GM19463 (cell line): ENCODE measurements at regions not wholly inside any gene's neighbourhood (a gene's known extent, or its start where the extent isn't known, plus 50 kb on each side); places are given as distances from the start of the nearest gene placed in this dataset.

Experiments
- ATAC-seq: cut with Tn5 transposase; IDR thresholded peaks from one replicate; pipeline ENCODE4 v1.9.1; 2021; ENCODE audit warnings: mild to moderate bottlenecking, moderate library complexity; ENCODE audit not compliant: unreplicated experiment

GRCh38 chr10:8374334-8374733, 319.8 kb downstream of the GATA3 start:
- ATAC-seq: no peak

DNA sequence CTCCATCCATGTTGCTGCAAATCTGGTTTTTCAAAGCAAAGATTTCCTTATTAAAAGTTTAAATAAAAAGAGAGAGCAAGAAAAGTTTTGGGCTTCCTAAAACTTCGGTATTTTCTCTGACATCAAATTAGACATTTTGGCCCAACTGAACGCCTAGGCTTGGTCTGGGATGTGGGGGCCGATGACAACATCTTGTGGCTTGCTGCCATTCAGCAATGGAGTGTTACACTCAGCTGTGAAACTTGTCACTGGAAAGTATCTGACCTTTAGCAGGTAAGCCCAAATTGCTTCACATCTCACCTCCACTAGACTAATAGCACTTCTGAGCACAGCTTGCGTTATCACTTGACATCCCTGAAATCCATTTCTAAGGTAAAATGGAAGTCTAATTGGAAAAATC, 320.6 kb downstream of the GATA3 start:
- no peak for ATAC-seq

- ATAC-seq: no peak
These were observed 323.9 kb downstream of the GATA3 start for GRCh38 chr10:8378198-8378983.

DNA sequence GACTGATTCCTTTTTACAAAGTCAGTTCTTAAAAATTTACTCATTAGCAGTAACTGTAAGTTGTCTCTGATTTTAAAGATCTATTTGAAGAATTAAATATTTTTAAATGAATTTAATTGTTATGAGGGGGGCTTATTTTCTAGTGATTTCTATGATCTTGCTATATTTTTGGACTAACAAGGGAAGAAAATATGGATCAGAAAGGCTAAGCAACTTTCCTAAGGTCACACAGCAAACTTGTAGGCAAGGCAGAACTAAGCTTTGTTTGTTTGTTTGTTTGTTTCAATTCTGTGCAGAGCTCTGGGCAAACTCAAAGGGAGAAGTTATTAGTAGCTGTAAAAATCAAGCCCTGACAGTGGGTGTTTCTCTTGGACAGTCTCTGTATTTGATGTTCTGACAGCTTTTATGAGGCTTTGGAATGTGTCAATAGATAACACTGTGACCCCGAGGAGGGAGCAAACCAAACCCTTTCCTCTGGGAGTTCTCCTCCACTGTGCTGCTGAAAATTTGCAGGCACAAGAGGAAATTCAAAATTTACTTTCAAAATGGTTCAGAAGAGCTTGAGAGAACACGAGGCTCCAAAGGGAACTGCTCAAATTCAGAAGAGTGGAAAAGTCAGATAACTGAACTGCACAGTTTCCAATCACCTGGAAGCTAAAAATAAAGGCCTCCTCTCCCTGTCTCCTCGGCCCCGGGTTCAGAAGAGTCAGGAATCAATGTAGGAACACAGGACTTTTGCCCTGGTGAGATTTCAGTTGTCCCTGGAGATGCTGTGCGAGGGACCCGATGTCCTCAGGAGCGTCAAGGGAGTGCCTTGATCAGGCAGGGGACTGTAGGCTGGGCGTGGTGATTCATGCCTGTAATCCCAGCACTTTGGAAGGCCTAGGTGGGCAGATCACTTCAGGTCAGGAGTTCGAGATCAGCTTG, 325.7 kb downstream of the GATA3 start:
- ATAC-seq: no peak

- no peak for ATAC-seq
These were observed 326.5 kb downstream of the GATA3 start for GRCh38 chr10:8380833-8381496.

GRCh38 chr10:8386781-8387180, 332.3 kb downstream of the GATA3 start:
- no peak for ATAC-seq

- ATAC-seq: no peak
These were observed 335.1 kb downstream of the GATA3 start for GRCh38 chr10:8389630-8390029.

- no peak for ATAC-seq
These were observed 337.7 kb downstream of the GATA3 start for GRCh38 chr10:8392216-8392615.

DNA sequence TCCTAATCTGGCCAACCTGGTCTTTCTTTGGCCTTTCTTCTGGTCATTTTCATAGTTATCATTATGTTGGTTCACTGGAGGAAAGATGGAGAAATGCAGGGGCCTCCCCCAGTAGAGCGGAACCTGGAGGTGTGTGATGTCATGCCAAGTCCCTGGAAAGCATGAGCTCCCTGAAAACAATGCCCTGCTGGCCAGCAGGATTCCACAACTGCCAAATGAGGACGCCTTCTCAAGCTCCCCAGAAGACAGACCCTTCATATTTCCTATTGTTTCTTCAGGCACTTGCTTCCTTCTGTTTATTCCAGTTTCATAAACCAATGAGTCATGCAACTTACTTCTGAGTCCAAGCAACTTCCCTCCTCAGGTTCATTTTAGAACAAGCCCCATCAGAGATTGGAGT, 339.0 kb downstream of the GATA3 start:
- no peak for ATAC-seq

DNA sequence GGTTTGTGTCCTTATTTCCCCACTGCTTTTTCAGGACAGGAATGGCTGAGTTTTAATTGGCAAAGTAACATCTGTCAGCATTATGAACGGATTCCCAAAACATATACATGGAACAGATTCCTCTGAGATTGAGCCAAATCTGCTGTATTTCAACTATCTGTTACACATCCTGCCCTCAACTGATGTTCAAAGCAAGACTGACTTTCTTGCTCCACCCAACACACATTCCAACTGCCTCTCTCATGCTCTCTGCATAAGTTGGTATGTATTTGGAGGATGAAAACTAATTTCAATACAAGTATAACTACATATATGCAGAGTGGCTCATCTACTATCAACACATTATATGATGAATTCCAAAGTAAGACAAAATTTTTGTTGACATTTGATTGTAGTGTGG, 342.2 kb downstream of the GATA3 start:
- ATAC-seq: no peak

DNA sequence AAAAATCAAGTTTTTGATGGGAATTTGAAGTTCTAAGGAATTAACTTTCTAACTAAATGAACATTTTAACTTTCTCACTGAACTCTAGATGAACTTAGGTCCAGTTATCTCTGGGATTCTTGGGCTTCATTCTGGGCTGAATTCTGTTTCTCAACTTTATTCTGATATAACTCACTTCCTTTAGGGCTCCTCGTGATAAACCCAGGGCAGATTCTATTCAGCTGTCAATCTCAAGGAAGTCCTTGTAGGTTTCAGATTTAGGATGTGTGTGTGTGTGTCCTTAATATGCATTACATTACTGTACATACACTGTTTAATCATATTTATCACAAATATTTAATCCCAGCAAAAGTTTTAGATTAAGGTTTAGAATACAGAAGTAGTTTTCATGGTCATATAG, 344.3 kb downstream of the GATA3 start:
- ATAC-seq: no peak

DNA sequence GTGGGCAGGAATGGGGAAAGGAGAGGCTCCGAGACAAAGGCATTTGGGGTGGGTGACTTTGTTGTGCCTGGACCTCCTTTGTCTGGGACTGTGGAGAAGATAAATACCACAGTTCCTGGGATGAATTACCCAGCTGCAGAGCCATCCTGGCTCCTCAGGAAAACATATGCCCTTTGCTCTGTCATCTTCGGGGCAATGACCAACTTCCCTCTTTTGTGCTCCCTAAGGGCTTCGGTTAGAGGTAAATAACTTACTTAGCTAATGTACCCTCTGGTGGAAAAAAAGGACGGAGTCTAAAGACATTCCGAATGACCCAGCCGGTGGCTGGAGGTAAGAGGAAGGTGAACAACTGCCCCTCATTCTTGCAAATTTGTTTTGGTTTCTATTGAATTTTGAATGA, 345.7 kb downstream of the GATA3 start:
- no peak for ATAC-seq

DNA sequence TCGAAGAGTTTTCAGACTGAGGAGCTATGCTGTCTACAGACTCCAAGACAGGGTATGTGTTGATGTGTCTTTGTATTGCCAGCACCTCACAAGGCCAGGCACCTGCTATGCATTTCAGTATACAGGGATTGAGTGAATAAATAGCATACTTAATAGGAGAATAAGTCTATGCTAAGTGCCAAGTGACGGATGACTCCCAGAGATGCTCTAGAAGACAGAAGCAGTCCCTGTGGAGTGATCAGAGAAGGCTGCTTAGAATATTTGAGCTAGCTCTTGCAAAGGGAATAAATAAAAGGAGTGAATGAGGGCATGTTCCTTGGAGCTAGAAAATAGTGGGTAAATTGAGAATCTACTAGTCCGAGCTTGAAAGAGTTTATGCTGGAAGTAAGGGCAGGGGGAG, 346.4 kb downstream of the GATA3 start:
- ATAC-seq: no peak

DNA sequence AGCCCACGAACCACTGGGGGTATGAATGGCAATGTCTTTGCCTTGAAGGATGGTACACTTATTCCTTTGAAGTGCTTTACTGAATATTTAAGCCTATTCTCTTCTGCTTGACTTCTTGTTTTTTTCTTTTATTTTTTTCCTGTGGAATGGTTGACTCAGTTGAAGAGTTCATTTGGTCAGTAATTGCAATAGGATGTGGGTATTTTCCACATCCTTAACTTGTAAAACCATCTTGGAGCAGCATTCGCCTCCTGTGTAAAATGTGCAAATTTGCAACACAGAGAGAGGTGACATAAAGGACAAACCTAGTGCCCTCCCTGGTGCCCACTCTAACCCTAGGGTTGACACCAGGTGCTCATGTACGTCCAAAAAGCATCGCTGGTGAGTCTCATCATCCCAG, 347.0 kb downstream of the GATA3 start:
- no peak for ATAC-seq

GRCh38 chr10:8402576-8402975, 348.1 kb downstream of the GATA3 start:
- no peak for ATAC-seq

DNA sequence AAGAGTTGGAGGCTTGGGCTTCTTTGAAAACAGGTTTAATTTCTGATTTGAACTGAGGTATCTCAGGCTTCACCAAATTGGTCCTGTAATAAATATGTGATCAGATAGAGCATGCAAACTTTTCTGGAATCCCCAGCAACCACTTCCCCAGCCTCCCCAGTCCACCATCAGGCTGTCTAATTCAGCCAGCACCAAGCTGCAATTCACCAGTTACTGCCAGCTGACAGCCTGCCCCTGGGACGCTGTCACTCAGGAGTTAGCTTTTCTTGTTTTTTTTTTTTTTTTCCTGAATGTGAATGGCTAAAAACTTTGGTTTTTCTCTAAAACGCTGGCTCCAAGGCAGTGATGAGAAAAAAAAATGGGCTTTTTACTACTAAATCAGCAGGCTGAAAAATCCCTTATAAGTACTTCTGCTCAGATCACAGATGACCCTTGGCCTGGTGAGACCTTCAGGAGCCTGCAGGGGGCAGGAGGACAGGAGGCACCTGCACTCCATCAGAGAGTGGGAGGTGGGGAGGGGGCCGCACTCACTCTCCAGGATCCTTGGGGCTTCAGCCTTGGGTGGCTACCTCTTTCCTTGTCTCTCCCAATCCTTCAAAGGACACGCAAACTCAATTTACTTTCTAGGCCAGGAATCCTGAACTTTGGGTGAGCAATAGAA, 349.4 kb downstream of the GATA3 start:
- ATAC-seq: no peak

DNA sequence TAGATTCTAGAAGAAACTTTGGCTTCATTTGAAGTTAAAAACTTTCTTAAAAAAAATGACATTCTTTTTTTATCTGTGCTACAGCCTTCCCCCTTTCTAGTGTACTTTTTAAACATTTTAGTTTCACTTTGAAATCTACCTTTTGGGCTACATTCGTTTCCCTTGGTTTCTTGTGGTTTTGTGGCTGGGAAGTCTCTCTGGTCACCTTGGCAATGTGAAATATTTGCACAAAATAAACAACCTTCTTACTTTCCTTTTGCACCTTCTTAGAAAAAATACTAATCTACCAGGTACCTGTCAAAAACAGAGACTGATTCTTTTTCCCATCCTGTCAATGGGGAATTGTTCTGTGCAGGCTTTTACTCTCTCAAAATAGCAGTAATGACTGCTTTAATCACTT, 350.2 kb downstream of the GATA3 start:
- peak; percentile 65 for ATAC-seq

DNA sequence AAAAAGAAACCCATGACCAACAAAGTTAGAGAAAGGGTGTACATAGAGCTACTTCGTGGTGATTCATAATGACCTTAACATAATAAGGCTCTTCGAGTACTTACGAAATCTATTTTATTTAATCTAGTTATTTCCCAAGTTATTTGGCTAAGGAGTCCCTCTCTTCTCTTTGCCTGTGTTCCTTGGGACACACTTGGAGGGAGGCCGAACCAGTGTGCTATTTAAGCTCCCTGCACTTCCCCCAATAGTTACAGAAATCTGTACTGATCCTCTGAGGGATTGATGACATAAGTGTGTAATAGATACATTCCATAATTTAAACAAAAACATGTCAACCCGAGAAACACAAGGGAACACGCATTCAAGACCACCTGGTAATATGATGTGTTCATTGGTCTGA, 351.1 kb downstream of the GATA3 start:
- ATAC-seq: no peak

DNA sequence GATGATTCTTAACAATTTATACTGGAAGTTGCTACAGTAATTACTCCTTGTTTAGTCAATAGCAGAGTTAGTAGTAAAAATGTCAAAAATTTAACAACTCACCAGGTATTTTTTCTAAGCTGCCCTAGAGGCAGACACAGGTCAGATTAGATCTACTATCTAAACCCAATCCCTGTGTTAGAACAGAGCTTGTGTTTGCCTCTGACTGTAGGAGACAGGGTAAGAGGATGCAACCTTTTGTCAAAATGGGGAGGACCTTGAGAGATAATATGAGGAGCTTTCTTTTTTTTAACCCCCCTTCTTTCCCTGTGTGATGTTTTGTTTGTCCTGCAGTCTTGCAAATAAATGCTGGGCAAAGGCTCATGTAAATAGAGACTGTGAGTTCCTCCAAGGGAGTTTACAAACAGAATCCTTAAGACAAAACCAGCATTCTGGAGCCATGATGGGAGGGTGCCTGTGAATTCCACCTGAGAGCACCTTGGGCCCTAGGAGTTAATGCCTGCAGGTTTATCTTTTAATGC, 353.1 kb downstream of the GATA3 start:
- ATAC-seq: no peak

DNA sequence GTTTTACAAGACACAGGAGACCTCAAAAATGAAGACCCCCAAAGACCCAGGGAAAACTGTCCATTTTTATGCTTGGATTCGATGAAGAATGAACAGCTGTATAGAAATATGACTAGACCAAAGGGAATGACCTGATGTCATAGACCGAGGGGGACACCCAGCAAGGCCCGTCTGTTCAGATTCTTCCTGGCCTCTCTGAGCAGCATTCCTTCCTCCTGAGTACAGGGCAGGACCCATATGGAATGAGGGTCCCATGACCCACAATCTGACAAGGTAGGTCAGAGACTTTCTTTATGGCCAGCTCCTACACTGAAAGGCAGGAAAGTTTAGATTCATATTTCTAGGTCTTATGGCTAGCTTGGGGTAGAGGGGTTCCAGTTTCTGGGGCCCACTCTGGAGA, 356.0 kb downstream of the GATA3 start:
- no peak for ATAC-seq

DNA sequence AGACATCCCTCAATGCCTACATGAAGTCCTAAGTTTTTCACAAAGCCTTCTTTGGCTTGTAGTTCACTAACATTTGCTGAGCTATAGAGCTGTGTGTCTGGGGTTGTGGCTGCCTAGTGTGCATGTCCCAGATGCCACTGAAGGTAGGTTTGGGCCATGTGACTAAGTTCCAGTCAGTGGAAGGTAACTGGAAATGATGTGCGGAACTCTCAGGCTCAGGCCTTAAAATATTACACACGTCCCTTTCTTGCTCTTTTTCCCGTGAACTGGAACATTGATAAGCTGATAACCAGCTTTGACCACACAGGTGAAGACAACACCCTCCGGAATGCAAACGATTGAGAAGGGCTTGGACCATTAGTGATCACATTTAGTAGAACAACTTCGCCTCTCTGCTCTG, 358.1 kb downstream of the GATA3 start:
- ATAC-seq: no peak
